ENCODE measurements at regions not wholly inside any gene's neighbourhood (a gene's known extent, or its start where the extent isn't known, plus 50 kb on each side); places are given as distances from the start of the nearest gene placed in this dataset.

GRCh38 chr10:94085766-94086437 lies 92.2 kb downstream of the PLCE1 start:
- in situ Hi-C loops (cut with HindIII; ENCODE audit: low pct_unique_long_range_greater_than_20kb, low sequenced_read_pairs): no loop called here
- BruUV-seq (replicated peaks): no TSS peak
- intact Hi-C loops (cut with micrococcal nuclease; ENCODE audit: unreplicated experiment): no loop called here

DNA sequence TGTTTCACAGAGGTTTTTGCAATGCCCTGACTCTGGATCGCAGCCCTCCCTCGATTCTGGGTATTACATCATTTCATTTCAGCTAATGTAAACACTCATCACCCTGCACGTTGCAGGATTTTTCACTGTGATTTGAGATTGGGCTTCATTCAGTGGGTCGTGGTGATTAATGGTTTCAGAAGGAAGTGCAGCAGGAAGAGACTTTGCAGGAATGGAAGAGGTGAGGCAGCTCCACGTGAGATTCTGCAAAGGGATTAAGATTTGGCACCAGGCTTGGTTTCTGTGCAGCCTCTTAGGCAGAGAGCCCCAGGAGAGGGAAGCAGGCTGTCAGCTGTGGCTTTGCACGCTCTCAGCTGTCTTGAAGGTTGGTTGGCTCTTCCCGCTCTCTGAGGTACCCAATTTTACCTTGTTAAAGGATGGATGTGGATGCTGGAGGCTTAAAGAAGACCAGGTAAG lies 95.2 kb downstream of the PLCE1 start:
- Histone ChIP-seq H3K9me3 (ENCODE audit: control insufficient read depth, insufficient read depth, low read depth, low read length) (no peaks in the 10 kb centered on the region), H3K4me1 (ENCODE audit: control insufficient read depth, insufficient read depth, low read length) (peaks cover 69% of the 10 kb centered on the region), H3K36me3 (ENCODE audit: control insufficient read depth, insufficient read depth, low read length) (no peaks in the 10 kb centered on the region), H3K27me3 (ENCODE audit: control insufficient read depth, insufficient read depth, low read length) (no peaks in the 10 kb centered on the region), H3K27ac (ENCODE audit: low read length) (peak overlapping the region; percentile 55; the same call in 1 of the 2 replicates), H3K4me3 (ENCODE audit: low read depth in 2 of 2, low read length in 2 of 2) (peak overlapping the region in 1 of 2 experiments; percentile 30; a peak in 2 of 4 replicates)
- in situ Hi-C loops (cut with HindIII; ENCODE audit: low pct_unique_long_range_greater_than_20kb, low sequenced_read_pairs): no loop called here
- no peak for DNase-seq (ENCODE audit: low read depth, low spot score)
- ChIA-PET CTCF (no interaction called here), POLR2A (no interaction called here)
- intact Hi-C loops (cut with micrococcal nuclease; ENCODE audit: unreplicated experiment): no loop called here
- ATAC-seq: 0 out of 2 replicates have a peak, but pooled peaks have one; percentile 45
- BruUV-seq (replicated peaks): no TSS peak
- TF ChIP-seq TCF7L2 (IDR thresholded peaks at IDR 0.05; ENCODE audit: low read depth, low read length) (no peak), POLR2AphosphoS5 (IDR thresholded peaks at IDR 0.05; ENCODE audit: low read depth, low read length) (no peak), SIN3A (IDR thresholded peaks at IDR 0.05; ENCODE audit: borderline replicate concordance, insufficient read depth, low read depth, low read length) (no peak)
- TF ChIP-seq, protein P1, sequence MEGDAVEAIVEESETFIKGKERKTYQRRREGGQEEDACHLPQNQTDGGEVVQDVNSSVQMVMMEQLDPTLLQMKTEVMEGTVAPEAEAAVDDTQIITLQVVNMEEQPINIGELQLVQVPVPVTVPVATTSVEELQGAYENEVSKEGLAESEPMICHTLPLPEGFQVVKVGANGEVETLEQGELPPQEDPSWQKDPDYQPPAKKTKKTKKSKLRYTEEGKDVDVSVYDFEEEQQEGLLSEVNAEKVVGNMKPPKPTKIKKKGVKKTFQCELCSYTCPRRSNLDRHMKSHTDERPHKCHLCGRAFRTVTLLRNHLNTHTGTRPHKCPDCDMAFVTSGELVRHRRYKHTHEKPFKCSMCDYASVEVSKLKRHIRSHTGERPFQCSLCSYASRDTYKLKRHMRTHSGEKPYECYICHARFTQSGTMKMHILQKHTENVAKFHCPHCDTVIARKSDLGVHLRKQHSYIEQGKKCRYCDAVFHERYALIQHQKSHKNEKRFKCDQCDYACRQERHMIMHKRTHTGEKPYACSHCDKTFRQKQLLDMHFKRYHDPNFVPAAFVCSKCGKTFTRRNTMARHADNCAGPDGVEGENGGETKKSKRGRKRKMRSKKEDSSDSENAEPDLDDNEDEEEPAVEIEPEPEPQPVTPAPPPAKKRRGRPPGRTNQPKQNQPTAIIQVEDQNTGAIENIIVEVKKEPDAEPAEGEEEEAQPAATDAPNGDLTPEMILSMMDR (IDR thresholded peaks at IDR 0.05): no peak
- TF ChIP-seq, protein P2, sequence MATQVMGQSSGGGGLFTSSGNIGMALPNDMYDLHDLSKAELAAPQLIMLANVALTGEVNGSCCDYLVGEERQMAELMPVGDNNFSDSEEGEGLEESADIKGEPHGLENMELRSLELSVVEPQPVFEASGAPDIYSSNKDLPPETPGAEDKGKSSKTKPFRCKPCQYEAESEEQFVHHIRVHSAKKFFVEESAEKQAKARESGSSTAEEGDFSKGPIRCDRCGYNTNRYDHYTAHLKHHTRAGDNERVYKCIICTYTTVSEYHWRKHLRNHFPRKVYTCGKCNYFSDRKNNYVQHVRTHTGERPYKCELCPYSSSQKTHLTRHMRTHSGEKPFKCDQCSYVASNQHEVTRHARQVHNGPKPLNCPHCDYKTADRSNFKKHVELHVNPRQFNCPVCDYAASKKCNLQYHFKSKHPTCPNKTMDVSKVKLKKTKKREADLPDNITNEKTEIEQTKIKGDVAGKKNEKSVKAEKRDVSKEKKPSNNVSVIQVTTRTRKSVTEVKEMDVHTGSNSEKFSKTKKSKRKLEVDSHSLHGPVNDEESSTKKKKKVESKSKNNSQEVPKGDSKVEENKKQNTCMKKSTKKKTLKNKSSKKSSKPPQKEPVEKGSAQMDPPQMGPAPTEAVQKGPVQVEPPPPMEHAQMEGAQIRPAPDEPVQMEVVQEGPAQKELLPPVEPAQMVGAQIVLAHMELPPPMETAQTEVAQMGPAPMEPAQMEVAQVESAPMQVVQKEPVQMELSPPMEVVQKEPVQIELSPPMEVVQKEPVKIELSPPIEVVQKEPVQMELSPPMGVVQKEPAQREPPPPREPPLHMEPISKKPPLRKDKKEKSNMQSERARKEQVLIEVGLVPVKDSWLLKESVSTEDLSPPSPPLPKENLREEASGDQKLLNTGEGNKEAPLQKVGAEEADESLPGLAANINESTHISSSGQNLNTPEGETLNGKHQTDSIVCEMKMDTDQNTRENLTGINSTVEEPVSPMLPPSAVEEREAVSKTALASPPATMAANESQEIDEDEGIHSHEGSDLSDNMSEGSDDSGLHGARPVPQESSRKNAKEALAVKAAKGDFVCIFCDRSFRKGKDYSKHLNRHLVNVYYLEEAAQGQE (IDR thresholded peaks at IDR 0.05; ENCODE audit: insufficient read depth in 1 of 2, low read depth in 2 of 2, low read length in 1 of 2): no peak

More at GRCh38 chr10:94085766-94086437, 92.2 kb downstream of the PLCE1 start:
- peaks cover 68% of the 10 kb centered on the region for H3K4me1 ChIP-seq (ENCODE audit: control insufficient read depth, insufficient read depth, low read length)
- peaks cover 9% of the 10 kb centered on the region; the same call in 1 of the 2 replicates for H3K9me3 ChIP-seq (ENCODE audit: control insufficient read depth, insufficient read depth, low read depth, low read length)
- no peaks in the 10 kb centered on the region for H3K27me3 ChIP-seq (ENCODE audit: control insufficient read depth, insufficient read depth, low read length)
- H3K4me3 ChIP-seq (ENCODE audit: low read depth in 2 of 2, low read length in 2 of 2): no peak overlapping the region
- H3K36me3 ChIP-seq (ENCODE audit: control insufficient read depth, insufficient read depth, low read length): no peaks in the 10 kb centered on the region
- peak overlapping the region; percentile 24 for H3K27ac ChIP-seq (ENCODE audit: low read length)
- TF ChIP-seq, protein P1 (IDR thresholded peaks at IDR 0.05): no peak
- TF ChIP-seq, protein P2 (IDR thresholded peaks at IDR 0.05; ENCODE audit: insufficient read depth in 1 of 2, low read depth in 2 of 2, low read length in 1 of 2): no peak
- TF ChIP-seq TCF7L2 (IDR thresholded peaks at IDR 0.05; ENCODE audit: low read depth, low read length) (no peak), SIN3A (IDR thresholded peaks at IDR 0.05; ENCODE audit: borderline replicate concordance, insufficient read depth, low read depth, low read length) (no peak), POLR2AphosphoS5 (IDR thresholded peaks at IDR 0.05; ENCODE audit: low read depth, low read length) (no peak)
- ATAC-seq (peak; percentile 28; the same call in 1 of the 2 replicates), DNase-seq (ENCODE audit: low read depth, low spot score) (no peak)
- ChIA-PET CTCF (interaction anchor here (0.7 kb wide), 1 partner anchor 182 kb away, joined by 3 read pairs; no protein-coding TSS in a partner anchor), POLR2A (interaction anchor here (0.5 kb wide), 1 partner anchor 256 kb away, joined by 6 read pairs; no protein-coding TSS in a partner anchor)
